OCI-LY7 (cell line): ENCODE measurements at regions not wholly inside any gene's neighbourhood (a gene's known extent, or its start where the extent isn't known, plus 50 kb on each side); places are given as distances from the start of the nearest gene placed in this dataset.
"Not testable (repeated sequence)": the region's sequence is repeated elsewhere in the genome, so short reads cannot be mapped to it uniquely, and the experiment has no call there.

Experiments
- BruUV-seq: library from RNA; stranded (reverse); fragments of 400-500 nt; replicated peaks from 2 replicates; lab custom pipeline; 2021; lab: Mats Ljungman, UMichigan
- CTCF ChIA-PET: fragments of 300-600 bp; sonication (Branson Sonifier 250); formaldehyde crosslinking; loops from one replicate; lab custom pipeline; 2022; ENCODE audit warnings: antibody characterized with exemption; ENCODE audit not compliant: unreplicated experiment; lab: Charles Lee
- POLR2A ChIA-PET: fragments of 300-600 bp; sonication (Branson Sonifier 250); formaldehyde crosslinking; loops from one replicate; lab custom pipeline; 2022; ENCODE audit warnings: antibody characterized with exemption; lab: Charles Lee
- DNase-seq: peaks from one replicate; pipeline ENCODE4 v3.0.0-alpha.2; 2015; ENCODE audit warnings: low spot score
- H2AFZ ChIP-seq: fragments of 200-600 bp; sonication (generic), shearing (Covaris generic); 2 replicates; pipeline ENCODE4 v1.6.1; 2014; ENCODE audit warnings: mild to moderate bottlenecking, antibody characterized with exemption, low read length, moderate library complexity
- H3K27ac ChIP-seq: fragments of 200-600 bp; sonication (generic); 2 replicates; pipeline ENCODE4 v1.5.1; 2014; ENCODE audit warnings: mixed run types, low read depth, mild to moderate bottlenecking, moderate library complexity, low read length, inconsistent platforms; ENCODE audit not compliant: poor library complexity, severe bottlenecking
- H3K36me3 ChIP-seq: fragments of 200-600 bp; sonication (generic); 2 replicates; pipeline ENCODE4 v1.6.1; 2014; ENCODE audit warnings: mild to moderate bottlenecking, antibody characterized with exemption, low read length, moderate library complexity, mixed read lengths; ENCODE audit not compliant: insufficient read depth
- H3K4me1 ChIP-seq: fragments of 200-600 bp; sonication (generic); 2 replicates; pipeline ENCODE4 v1.5.1; 2014; ENCODE audit warnings: mild to moderate bottlenecking, low read length; ENCODE audit not compliant: insufficient read depth, poor library complexity, severe bottlenecking
- H3K4me2 ChIP-seq: fragments of 200-600 bp; sonication (generic); 2 replicates; pipeline ENCODE4 v1.6.1; 2014; ENCODE audit warnings: mild to moderate bottlenecking, low read length
- H3K4me3 ChIP-seq: fragments of 200-600 bp; sonication (generic); 2 replicates; pipeline ENCODE4 v1.5.1; 2014; ENCODE audit warnings: mild to moderate bottlenecking, low read depth, low read length; ENCODE audit not compliant: poor library complexity, severe bottlenecking
- H3K79me2 ChIP-seq: fragments of 200-600 bp; sonication (generic); 2 replicates; pipeline ENCODE4 v1.6.1; 2016; ENCODE audit warnings: low read depth, mild to moderate bottlenecking, low read length, moderate library complexity, mixed read lengths; ENCODE audit not compliant: insufficient read depth
- H3K9me2 ChIP-seq: fragments of 200-600 bp; sonication (generic); 2 replicates; pipeline ENCODE4 v1.6.1; 2016; ENCODE audit warnings: mild to moderate bottlenecking, low read length, mixed read lengths; ENCODE audit not compliant: insufficient read depth
- H3K9me3 ChIP-seq: fragments of 200-600 bp; sonication (generic); 2 replicates; pipeline ENCODE4 v1.6.1; 2014; ENCODE audit warnings: mild to moderate bottlenecking, mixed run types, low read length, mixed read lengths
- H4K20me1 ChIP-seq: fragments of 200-600 bp; sonication (generic); 2 replicates; pipeline ENCODE4 v1.6.1; 2014; ENCODE audit warnings: mild to moderate bottlenecking, antibody characterized with exemption, low read length, moderate library complexity, mixed read lengths; ENCODE audit not compliant: insufficient read depth
- EZH2phosphoT487 ChIP-seq: fragments of 200-600 bp; sonication (generic); IDR thresholded peaks from 2 replicates; pipeline ENCODE4 v1.6.1; 2018; ENCODE audit warnings: low read depth, borderline replicate concordance, mild to moderate bottlenecking, mixed run types, antibody characterized with exemption, low read length, moderate library complexity, mixed read lengths
- intact Hi-C: fragments of 100-400 bp; cut with micrococcal nuclease; formaldehyde crosslinking; loops from one replicate; pipeline ENCODE4 v1.10.0; 2022; ENCODE audit not compliant: unreplicated experiment
- TF ChIP-seq, protein P1 (sequence below): fragments of 200-600 bp; sonication (generic); conservative IDR thresholded peaks from 2 replicates; pipeline ENCODE4 v1.5.1; 2014; ENCODE audit warnings: mild to moderate bottlenecking, antibody characterized with exemption, low read length, moderate library complexity, mixed read lengths

DNA sequence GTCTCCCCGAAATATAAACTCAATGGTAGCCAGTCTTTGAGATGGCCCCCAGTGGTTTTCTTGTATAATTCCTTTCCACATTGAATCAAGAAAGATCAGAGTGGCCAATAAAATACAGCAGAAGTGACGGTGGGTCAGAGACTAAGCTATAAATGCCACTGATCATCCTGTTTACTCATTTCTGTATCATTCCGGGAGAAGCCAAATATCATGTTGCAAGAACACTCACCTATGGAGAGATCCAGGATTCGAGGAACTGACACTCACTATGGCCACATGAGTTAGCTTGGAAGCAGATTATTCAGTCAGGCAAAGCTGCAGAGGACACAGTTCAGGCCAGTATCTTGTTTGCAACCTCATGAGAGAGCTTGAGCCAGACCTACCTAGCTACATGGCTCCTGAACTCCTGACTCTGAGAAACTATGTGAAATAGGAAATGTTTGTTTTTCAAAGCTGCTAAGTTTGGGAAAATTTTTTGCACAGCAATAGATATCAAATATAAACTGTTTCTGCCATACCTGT lies 132.4 kb upstream of the ADGRF1 start:
- intact Hi-C loops: no loop called here
- Histone ChIP-seq H3K27ac (no peak overlapping the region), H3K4me2 (no peak overlapping the region), H3K4me1 (peaks cover 9% of the 10 kb centered on the region), H3K9me2 (no peaks in the 10 kb centered on the region), H4K20me1 (no peaks in the 10 kb centered on the region), H3K36me3 (no peaks in the 10 kb centered on the region), H3K79me2 (no peaks in the 10 kb centered on the region), H2AFZ (no peak overlapping the region), H3K4me3 (no peak overlapping the region), H3K9me3 (no peaks in the 10 kb centered on the region; the same call in 1 of the 2 replicates)
- CTCF ChIA-PET: interaction anchor here (0.6 kb wide), 1 partner anchor 384 kb away, joined by 3 read pairs; no protein-coding TSS in a partner anchor
- POLR2A ChIA-PET: interaction anchor here (0.6 to 1.9 kb wide), 3 partner anchors 9 to 70 kb away, joined by 3 to 6 read pairs (median 3); no protein-coding TSS in a partner anchor
- no TSS peak for BruUV-seq
- TF ChIP-seq, protein P1, sequence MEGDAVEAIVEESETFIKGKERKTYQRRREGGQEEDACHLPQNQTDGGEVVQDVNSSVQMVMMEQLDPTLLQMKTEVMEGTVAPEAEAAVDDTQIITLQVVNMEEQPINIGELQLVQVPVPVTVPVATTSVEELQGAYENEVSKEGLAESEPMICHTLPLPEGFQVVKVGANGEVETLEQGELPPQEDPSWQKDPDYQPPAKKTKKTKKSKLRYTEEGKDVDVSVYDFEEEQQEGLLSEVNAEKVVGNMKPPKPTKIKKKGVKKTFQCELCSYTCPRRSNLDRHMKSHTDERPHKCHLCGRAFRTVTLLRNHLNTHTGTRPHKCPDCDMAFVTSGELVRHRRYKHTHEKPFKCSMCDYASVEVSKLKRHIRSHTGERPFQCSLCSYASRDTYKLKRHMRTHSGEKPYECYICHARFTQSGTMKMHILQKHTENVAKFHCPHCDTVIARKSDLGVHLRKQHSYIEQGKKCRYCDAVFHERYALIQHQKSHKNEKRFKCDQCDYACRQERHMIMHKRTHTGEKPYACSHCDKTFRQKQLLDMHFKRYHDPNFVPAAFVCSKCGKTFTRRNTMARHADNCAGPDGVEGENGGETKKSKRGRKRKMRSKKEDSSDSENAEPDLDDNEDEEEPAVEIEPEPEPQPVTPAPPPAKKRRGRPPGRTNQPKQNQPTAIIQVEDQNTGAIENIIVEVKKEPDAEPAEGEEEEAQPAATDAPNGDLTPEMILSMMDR: no peak
- TF ChIP-seq EZH2phosphoT487: no peak
- DNase-seq: no peak

DNA sequence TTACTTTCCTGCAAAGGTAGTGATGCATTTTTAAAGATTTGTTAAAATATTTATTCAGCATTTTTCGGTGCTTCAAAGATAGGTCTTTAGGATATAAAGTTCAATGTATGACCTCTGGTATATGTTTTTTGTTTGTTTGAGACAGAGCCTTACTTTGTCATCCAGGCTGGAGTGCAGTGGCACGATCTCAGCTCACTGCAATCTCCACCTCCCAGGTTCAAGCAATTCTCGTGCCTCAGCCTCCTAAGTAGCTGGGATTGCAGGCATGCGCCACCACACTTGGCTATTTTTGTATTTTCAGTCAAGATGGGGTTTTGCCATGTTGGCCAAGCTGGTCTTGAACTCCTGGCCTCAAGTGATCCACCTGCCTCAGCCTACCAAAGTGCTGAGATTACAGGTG lies 131.9 kb upstream of the ADGRF1 start:
- H3K79me2 ChIP-seq, H3K4me3 ChIP-seq, H3K36me3 ChIP-seq, H2AFZ ChIP-seq, H3K27ac ChIP-seq, H3K9me2 ChIP-seq, H3K4me1 ChIP-seq, H4K20me1 ChIP-seq, H3K9me3 ChIP-seq, H3K4me2 ChIP-seq, DNase-seq, intact Hi-C loops, BruUV-seq: not testable (repeated sequence)
- ChIA-PET CTCF (interaction anchor here (0.6 kb wide), 1 partner anchor 384 kb away, joined by 3 read pairs; no protein-coding TSS in a partner anchor), POLR2A (interaction anchor here (0.6 to 1.9 kb wide), 3 partner anchors 8 to 69 kb away, joined by 3 to 6 read pairs (median 3); no protein-coding TSS in a partner anchor)

DNA sequence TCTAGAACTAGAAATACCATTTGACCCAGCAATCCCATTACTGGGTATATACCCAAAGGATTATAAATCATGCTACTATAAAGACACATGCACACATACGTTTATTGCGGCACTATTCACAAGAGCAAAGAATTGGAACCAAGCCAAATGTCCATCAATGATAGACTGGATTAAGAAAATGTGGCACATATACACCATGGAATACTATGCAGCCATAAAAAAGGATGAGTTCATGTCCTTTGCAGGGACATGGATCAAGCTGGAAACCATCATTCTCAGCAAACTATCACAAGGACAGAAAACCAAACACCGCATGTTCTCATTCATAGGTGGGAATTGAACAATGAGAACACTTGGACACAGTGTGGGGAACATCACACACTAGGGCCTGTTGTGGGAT lies 131.0 kb upstream of the ADGRF1 start:
- H2AFZ ChIP-seq, H3K79me2 ChIP-seq, H3K9me2 ChIP-seq, H3K4me3 ChIP-seq, H3K4me2 ChIP-seq, intact Hi-C loops, H3K36me3 ChIP-seq, H3K4me1 ChIP-seq, DNase-seq, CTCF ChIA-PET, H3K9me3 ChIP-seq, H3K27ac ChIP-seq, BruUV-seq, H4K20me1 ChIP-seq: not testable (repeated sequence)
- POLR2A ChIA-PET: interaction anchor here (0.6 kb wide), 1 partner anchor 1075 kb away, joined by 3 read pairs; no protein-coding TSS in a partner anchor
